ENCODE measurements at regions not wholly inside any gene's neighbourhood (a gene's known extent, or its start where the extent isn't known, plus 50 kb on each side); places are given as distances from the start of the nearest gene placed in this dataset.

DNA sequence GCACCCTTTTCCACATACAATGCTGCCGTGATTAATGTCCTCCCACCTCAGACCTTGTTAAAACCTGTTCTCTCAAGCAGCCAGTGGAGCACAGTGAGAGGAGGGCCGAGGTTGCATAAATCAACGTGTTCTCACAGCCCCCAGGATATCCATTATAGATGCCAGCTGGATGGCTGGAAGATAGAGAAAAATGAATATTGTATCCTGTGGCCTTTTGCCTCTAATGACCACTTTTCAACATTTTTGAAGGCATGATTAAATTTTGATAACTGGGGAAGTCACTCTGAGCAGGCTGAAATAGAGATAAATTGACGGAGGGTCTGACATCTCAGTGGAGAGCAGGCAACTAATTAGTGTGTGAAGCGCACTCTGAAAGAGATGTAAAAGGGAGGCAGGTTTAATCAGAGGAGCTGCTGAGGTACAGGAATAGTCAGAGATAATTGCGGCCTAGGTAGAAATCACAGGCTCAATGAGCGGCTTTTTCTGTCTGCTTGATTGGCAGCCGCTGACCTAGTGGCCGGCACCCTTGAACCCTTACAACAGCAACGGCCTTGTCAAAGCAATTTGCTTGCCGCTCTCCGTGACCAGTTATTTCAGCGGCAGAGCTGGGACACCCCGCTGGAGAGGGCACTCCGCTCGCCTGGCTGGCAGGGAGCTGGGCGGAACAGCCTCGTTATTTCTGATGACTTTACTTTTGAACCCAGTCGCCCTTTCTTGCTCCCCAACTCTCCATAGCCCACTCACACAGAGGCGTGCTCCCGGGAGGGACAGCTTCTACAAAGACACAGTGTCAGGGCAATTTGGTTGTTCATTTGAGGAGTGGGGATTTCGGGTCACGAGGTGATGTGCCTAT is 560.7 kb downstream of the PSAT1 start:
- TF ChIP-seq, protein P1, sequence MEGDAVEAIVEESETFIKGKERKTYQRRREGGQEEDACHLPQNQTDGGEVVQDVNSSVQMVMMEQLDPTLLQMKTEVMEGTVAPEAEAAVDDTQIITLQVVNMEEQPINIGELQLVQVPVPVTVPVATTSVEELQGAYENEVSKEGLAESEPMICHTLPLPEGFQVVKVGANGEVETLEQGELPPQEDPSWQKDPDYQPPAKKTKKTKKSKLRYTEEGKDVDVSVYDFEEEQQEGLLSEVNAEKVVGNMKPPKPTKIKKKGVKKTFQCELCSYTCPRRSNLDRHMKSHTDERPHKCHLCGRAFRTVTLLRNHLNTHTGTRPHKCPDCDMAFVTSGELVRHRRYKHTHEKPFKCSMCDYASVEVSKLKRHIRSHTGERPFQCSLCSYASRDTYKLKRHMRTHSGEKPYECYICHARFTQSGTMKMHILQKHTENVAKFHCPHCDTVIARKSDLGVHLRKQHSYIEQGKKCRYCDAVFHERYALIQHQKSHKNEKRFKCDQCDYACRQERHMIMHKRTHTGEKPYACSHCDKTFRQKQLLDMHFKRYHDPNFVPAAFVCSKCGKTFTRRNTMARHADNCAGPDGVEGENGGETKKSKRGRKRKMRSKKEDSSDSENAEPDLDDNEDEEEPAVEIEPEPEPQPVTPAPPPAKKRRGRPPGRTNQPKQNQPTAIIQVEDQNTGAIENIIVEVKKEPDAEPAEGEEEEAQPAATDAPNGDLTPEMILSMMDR (conservative IDR thresholded peaks at IDR 0.05; ENCODE audit: low read depth, low read length): no peak
- TF ChIP-seq EZH2 (IDR thresholded peaks at IDR 0.05; ENCODE audit: borderline replicate concordance, low read depth, low read length, poor library complexity, severe bottlenecking): no peak

Measured in A673 (cell line).